ENCODE measurements at regions not wholly inside any gene's neighbourhood (a gene's known extent, or its start where the extent isn't known, plus 50 kb on each side); places are given as distances from the start of the nearest gene placed in this dataset.

DNA sequence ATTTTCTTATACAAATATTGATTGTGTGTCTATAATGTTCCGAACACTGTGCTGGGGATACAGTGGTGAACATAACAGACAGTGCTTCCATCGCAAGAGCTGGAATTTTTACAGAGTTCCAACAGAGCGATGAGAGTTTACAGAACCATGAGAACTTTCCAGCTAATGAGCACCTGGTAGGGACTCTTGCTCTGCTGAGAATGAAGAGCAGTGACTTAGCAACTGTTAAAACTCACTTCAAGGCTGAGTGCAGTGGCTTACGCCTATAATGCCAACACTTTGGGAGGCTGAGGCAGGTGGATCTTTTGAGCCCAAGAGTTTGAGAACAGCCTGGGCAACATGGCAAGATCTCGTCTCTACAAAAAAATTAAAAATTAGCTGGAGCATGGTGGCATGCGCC is 113.8 kb upstream of the DIO2 start:
- no peak for TF ChIP-seq POLR2A (IDR thresholded peaks at IDR 0.05)
- TF ChIP-seq POLR2AphosphoS5 (IDR thresholded peaks at IDR 0.05): no peak
- TF ChIP-seq CTCF (IDR thresholded peaks at IDR 0.05): no peak
